NOMO-1 (cell line): ENCODE measurements at regions not wholly inside any gene's neighbourhood (a gene's known extent, or its start where the extent isn't known, plus 50 kb on each side); places are given as distances from the start of the nearest gene placed in this dataset.
"Not testable (repeated sequence)": the region's sequence is repeated elsewhere in the genome, so short reads cannot be mapped to it uniquely, and the experiment has no call there.

Experiments
- DNase-seq, 2 experiments: peaks; one replicate each; lab custom pipeline; 2025; ENCODE audit not compliant: unreplicated experiment in 2 of 2; lab: John Stamatoyannopoulos, UW

DNA sequence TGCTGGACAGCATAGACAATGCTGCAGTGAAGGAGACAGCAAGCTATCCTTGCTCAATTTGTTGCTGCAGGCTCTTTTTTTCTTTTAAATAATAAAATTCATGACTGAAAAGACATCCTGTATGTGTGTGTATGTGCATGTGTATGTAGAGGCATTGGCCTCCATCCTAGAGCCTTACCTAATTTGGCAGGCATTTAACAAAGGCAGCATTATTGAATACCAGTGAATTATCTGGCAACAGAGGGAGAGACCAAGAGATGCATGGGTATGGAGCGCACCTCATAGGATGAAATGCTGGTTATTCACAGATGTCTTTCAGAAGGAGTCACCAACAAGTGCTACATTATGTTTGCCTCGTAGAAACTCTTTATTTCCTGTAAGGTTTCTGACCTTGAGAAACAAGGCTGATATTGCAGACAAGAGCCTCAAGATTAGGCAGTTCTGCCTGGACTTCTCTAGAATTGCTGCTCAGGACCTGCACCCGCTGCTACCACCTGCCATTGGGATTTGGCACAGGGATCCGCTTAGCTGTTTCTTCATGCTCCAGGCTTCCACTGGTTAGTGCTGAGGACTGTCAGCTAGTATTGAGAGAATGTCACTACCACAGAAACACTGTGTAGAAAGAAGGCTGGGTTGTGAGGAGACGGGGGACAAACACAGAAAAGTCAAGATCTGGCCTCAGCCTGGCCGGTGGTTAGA lies 247.7 kb upstream of the RFX3 start:
- no peak for DNase-seq

DNA sequence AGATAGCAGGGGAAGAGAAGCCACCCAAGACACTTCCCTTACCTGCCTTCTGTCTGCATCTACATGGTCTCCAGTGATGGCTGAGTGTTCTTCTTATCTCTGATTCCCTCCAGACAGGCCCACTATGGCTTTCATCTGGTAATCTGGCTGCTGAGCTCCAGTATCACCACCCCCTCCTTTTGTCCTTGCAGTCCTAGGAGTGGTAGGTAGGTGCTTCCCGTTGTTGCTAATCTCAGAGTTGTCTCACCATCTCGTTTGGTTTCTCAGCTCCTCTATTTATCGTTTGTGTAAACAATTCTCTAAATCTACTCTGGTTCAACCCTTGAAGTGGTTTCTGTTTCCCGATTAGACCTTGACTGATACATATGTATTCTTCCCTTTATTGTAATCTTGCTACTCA lies 243.8 kb upstream of the RFX3 start:
- no peak for DNase-seq

DNA sequence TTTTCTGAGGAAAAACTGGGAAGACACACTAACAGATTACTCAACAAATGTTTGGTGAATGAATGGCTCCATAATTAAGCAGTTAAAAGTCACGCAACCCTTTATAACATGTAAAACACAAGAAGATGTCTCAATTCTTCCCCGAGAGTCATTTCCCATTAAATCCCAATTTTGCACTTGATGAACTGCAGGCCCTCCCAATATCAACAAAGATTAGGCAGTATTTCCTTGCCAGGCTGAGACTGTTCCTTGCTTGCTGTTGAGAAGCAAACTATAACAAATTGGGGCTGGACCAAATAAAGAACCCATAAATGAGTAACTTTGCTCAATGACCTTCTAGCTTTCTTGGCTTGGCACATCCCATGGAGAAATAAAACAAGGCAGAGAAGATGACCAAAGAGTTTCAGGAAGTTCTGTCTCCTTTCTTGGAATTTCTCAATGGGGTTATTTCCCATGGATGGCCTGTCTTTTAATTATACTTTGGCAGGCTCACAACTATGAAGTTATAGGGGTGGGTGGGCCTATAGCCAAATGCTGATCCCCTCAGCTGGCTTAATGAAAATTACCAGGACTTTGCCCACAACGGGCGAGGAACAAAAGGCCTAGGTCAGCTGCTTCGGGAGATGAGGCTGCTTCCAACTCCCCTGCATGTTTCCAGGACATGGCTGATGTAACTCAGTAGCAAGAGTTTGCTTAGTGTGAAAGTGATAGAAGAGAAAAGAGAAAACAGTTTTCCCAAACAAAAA lies 243.1 kb upstream of the RFX3 start:
- no peak for DNase-seq

DNA sequence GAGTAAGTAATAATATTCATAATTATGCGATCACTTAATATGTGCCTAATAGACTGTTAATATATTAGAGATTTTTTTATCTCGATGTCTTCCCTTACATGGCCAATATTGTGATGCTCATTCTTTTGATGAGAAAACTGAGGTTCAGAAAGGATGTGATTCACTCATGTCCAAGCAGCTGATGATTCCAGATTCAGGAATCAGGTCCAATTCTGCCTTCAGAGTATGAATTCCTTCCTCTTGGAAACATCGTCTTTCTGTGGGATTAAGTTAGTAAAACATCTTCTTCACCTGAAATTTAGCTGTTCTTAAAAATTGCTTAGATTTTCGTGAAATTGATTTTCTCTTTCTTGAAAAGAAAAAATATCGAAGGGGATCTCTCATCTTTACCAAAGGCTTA lies 242.5 kb upstream of the RFX3 start:
- no peak for DNase-seq

DNA sequence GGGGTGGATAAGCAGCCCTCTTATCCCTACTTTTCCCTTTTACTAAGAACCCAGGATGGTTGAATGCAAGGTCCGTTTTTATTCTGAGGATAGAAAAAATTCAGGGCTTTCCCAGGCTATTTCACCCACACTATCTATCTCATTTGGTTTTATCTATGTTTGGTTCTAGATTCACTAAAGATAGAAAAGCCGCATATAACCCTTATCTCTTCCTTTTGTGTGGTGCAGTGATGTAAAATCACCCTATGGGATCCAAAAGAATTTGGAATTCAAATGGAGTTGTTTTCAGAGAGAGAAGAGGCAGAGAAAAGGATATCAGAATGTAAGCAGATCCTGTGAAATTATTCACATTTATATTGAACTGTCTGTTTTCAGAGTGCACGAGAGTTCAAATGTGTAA lies 236.3 kb upstream of the RFX3 start:
- DNase-seq = no peak

DNA sequence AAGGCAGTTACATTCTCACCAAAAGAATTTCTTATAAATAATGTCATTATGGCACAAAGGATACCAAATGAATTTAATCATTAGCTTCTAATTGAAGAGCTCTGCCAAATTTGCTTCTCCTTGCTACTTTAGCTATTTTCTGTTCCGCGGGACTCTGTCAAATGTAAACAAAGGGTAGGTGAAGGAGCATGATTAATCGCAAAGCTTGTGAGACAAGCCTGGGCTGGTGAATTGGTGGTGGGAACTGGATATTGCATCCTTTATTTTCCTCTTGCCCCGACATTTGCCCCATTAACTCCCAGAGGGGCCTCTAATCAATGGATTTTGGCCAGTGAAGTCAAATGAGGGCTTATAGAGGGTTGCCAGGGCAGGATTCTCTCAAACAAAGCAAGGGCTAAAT lies 234.2 kb upstream of the RFX3 start:
- no peak for DNase-seq

DNA sequence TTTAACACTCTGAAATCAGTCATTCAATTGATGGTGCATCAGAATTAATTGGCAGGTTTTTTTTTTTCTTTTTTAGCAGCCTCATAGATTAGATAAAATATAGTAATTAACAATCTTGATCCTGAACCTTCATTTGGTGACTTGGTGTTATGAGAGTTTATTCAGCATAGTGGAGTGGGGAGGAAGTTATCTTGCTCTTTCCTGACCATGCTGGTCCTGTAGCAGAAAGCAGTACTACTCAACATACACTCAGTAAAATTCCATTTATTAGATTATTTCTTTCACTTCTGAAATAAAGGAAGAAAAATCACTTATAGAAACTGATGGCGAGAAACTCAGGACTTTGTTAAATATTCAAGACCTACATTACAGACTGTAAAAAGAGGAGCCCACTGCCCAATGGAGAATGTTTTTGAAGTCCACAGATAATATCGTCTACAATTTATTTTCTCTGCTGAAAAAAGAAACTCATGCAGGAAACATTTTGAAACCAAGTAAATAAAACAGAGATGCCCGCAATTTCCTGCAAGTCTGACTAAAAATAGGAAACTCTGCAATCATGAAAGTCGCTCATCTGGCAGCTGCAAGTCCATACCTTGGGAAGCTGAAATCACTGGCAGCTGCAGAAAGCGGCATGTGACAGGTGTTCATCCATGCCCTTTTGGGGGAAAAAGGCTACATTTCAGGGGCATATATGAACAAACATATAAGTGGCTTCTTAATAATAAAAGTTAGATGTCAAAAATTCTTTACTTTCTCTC lies 233.2 kb upstream of the RFX3 start:
- peak; percentile 12 to 29 for DNase-seq

DNA sequence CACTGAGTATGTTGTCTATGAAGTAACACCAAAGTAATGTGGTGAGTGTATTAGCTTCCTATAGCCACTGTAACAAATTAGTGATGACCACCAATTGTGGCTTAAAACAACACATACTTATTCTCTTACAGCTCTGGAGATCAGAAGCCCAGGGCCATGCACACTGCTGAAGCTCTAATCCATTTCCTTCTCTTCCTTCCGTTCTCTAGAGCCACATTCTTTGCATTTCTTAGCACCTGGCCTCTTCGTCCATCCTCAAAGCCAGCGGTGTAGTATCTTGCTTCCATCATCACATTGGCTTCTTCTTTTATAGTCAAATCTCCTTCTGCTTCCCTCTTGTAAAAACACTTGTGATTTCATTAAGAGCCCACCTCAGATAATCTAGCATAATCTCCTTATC lies 230.3 kb upstream of the RFX3 start:
- DNase-seq = no peak

DNA sequence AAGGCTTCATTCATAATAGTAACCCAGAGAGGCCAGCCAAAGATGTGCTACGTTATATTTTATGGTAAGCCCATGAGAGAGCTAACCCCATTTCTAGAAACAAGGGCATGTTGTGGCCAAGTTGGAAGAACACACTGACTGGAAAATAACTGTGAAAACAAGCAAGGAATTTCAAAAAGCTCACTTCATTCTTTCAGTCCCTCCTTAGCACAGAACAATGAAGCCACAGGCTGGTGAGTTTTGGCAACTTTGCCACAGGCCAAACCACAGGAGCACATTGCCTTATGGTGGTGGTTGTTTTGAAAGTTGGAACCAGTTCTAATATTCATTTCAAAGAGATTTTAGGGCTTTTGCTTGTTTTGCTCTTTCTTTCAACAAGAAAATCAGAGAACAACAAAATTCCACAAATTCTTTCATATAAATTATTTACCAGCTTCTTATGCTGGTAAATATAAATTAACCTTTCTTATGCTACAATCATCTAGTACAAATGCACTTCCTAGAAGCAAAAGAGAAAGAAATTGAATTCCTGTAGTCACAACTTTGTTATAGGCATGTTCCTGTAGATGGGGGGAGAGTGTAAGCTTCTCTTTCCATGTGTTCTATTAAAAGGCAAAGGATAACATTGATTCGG lies 225.4 kb upstream of the RFX3 start:
- DNase-seq = no peak

DNA sequence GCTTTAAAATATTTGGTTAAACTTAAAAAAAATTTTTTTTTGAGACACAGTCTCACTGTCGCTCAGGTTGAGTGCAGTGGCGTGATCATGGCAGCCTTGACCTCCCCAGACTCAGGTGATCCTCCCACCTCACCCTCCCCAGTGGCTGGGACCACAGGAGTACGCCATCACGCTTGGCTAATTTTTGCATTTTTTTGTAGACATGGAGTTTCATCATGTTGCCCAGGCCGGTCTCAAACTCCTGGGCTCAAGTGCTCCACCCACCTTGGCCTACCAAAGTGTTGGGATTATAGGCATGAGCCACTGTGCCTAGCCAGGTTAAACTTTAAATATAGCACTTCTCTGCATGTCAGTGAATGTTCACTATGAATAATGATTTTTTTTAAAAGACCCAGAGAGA lies 224.5 kb upstream of the RFX3 start:
- DNase-seq = no peak

DNA sequence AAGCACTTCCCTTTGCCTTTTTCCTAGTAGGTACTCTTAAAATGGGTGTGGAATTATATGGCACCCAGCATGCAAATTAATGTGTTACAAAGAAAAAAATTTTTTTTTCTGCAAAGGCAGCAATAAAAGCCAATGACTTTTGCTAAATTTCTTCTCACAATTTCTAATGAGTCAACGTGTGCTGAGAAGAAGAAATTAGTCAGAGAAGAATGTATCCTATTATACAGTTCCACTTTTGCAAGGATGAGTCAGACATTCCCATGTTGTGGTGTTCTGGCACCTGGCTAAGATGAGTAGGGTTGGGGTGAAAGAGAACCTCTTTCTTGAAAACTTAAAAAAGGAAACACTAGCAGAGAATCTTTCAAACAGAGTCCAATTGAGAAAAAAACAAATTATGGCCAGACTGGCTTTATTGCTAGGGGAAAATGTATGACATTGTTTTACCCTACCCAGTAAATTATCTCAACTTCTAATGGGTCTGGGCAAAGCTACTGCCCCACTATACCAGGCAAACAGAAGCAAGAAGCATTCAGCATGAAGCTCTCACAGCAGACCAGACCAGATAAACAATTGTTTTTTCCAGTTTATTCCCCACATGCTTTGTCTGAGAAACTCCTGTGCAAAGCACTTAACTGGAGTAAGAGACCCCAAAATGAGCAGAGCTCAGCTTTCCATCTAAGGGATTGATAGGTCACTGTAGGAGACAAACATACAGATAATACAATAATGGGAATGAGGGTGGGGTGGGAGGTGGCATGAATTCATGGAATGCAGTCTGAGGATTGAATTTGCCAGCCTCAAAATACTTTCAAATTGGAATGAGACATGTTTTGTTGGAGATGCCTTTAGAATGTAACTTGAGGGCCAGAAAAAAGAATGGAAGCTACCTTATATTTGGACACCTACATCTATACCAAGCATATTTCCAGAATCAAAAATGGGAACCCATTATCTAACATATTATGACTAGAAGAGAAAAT lies 220.8 kb upstream of the RFX3 start:
- peak in 1 of 2 experiments; percentile 18 for DNase-seq

DNA sequence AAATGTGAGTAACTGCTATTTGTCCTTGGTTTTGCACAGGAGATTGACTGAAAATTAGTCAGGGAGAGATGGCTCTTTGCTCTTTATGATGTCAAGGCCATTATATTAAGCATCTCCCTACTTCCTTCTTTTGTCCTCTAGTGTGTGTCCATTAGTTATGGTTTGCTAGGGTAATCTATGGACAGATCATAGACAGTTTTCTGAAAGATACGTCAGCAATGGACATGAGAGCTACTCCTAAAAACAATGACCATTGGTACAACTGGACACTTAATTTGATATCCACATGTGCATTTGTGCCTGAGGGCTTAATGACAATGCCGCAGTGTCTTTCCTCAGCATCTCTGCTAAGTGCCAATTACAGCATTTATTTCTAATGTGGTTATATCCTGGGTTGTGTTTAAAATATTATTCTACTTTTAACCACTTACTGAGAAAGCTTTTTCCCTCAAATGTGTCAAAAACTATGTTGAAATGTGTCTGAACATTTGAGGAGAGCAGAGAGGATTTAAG lies 218.2 kb upstream of the RFX3 start:
- no peak for DNase-seq

DNA sequence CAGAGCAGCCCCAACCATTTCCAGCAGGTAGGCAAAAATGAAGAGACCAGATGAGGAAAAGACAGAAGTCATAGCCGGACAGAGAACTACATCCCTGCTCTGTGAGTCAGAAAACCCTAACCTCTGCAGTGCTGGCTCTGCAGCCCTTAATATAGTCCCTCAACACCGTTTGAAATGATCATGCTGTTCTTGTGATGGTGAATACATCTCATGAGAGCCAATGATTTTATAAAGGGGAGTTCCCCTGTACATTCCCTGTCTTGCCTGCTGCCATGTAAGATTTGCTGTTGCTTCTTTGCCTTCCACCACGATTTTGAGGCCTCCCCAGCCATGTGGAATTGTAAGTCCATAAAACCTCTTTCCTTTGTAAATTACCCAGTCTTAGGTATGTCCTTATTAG lies 216.8 kb upstream of the RFX3 start:
- DNase-seq = no peak

DNA sequence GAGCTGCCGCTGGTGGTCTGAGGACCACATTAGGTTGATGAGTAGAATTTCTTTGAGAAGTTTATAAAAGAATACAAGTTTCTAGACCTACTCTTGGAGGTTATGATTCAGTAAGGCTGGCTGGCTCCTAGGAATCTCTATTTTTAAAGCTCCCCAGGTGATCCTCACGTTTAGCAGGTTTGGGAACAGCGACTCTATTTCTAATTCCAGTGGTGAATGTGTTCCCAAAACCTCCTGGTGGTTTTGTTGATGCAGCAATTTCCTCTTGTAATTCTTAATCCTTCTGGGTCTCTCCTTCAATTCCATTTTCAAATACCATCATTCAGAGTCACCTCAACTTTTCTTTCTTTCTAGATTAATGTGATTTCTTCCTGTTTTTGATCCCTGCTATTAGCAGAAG lies 215.9 kb upstream of the RFX3 start:
- no peak for DNase-seq

DNA sequence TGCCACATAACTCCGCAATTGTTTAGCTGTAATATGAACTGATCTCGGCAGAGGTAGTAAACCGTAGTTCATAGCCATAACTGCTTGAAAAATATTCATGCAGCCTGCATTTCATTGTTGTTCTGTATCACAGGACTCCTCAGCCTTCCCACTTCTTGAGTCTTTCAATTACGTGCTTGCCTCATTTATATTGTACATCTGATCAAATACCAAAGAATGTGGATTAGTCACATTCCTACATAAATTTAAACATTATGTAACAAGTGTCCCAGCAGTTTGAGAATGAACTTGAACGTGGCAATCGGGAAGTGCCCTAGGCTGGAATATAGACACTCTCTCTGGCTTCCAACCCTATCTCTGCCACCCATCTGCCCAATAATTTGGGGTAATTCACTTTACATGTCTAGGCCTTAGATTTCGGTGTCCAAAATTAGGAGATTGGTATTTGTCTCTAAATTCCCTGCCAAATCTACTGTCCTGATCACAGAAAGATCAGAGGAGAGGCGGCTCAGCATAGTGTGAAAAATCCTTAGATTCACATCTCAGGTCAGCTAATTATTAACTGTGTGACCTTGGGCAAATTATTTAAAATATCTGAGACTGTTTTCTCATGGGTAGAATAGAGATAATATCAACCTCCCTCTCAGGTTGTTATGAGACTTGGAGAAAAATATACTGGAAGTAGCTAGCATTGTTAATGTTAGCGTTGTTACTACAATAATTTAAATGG lies 215.1 kb upstream of the RFX3 start:
- DNase-seq = no peak

DNA sequence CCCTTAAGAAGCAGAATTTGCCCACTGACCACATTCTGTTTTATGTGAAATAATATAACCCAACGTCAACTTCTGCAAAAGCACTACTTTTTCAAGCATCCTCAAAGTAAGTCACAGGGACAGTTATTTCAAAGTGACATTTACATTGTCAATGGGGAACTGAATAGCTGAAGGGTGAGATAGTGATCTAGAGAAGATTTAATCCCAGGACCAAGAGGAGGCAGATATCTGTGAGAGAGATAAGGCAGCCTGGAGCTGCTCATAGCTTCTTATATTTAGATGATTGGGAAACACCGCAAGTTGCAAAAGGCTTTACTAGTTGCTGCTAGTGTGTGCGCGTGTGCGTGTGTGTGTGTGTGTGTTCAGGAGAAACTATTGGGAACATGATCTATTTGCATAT lies 210.4 kb upstream of the RFX3 start:
- DNase-seq = peak; percentile 7 to 50

DNA sequence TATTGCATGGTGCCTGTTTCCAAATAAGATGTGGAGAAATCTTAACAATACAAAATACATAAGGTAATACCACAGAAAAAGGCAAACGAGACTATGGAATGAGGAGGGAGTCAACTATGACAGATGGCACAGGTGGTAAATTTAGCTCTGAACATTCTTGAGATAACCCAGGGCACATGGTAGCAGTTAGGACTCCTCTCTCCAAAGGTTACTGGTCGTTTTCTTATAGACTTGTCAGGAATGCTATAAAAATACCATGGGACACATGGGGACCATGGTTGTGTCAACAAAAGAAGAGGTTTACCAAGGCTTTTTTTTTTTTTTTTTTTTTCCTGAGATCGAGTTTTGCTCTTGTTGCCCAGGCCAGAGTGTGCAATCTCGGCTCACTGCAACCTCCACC lies 209.4 kb upstream of the RFX3 start:
- no peak for DNase-seq

DNA sequence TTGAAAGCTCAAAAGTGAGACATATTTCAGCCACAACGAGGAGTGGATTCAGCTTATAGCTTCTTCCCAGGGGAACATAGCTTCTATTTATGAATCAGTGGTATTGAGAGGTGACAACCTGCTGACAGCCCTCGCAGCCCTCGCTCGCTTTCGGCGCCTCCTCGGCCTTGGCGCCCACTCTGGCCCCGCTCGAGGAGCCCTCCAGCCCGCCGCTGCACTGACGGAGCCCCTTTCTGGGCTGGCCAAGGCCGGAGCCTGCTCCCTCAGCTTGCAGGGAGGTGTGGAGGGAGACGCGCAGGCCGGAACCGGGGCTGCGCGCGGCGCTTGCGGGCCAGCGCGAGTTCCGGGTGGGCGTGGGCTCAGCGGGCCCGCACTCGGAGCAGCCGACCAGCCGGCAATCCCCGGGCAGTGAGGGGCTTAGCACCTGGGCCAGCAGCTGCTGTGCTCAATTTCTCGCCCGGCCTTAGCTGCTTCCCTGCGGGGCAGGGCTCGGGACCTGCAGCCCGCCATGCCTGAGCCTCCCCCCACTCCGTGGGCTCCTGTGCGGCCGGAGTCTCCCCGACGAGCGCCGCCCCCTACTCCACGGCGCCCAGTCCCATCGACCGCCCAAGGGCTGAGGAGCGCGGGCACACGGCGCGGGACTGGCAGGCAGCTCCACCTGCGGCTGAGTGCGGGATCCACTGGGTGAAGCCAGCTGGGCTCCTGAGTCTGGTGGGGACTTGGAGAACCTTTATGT lies 207.9 kb upstream of the RFX3 start:
- not testable (repeated sequence) for DNase-seq

DNA sequence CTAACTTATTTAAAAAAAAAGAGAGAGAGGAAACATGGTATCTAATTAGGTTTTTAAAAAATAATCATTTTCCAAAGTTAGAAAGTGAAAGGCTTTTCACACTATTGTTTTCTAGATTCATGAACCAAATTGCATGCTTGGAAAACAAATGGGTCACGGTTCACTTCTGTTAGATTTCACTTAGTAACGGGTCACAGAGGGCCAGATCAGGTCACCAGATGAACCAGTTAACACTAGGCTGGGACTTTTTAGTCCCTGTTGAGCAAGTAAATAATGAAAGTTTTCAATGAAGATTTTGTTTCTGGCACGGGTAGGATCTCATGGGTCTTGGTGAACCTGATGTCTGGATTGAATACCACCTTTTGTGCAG lies 207.2 kb upstream of the RFX3 start:
- DNase-seq = no peak
